HG02840 (cell line): ENCODE measurements at regions not wholly inside any gene's neighbourhood (a gene's known extent, or its start where the extent isn't known, plus 50 kb on each side); places are given as distances from the start of the nearest gene placed in this dataset.

Experiments used
- ATAC-seq: cut with Tn5 transposase; IDR thresholded peaks from one replicate; pipeline ENCODE4 v1.9.1; 2021; ENCODE audit warnings: mild to moderate bottlenecking, moderate library complexity, moderate number of reproducible peaks; ENCODE audit not compliant: unreplicated experiment, low FRiP score

DNA sequence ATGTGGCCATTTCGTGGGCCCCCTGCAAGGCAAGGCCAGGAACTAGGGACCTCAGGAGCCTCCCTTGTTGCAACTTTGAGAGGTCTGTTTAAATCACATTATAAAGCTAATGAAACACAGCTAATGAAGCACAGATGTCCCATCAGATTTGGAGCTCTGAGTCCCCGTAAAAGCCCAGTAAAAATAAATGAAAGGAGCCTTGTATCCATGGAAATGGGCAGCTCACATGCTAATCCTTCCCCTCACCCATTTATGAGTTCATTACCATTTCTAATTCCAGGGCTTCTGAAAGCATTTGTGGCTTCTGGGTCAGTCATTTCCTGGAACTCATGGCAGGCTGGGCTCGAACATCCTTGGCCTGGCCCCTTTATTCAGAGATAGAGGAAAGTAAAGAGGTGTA lies 274.8 kb downstream of the SS18 start:
- no peak for ATAC-seq

DNA sequence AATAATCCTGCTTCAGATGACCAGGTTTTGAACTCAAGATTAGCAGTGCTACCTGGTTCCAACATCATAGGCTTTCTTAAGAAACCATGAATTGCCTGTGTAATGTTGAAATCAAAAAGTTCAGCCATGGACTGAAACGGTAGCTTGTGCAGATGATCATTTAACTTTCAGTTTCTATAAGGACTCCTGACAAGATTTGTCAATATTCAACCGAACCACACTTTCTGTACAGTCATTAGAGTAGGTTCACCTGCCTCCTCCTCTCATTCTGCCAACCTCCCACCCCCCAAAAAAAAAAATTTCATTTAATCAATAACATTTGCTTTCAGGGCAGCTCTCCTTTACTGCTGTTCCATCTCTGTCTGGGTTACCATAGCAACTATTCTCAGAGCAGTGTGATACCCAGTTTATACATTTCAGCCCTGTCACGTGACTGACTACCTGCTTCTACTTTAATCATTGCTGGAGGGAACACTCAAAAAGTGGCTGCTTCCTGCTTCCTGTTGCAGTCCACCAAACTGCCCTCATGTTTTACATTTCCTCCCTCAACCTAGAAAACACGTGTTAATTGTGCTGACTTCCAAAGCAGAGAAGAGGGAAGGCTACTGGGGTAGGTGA lies 275.5 kb downstream of the SS18 start:
- peak; percentile 96 for ATAC-seq

DNA sequence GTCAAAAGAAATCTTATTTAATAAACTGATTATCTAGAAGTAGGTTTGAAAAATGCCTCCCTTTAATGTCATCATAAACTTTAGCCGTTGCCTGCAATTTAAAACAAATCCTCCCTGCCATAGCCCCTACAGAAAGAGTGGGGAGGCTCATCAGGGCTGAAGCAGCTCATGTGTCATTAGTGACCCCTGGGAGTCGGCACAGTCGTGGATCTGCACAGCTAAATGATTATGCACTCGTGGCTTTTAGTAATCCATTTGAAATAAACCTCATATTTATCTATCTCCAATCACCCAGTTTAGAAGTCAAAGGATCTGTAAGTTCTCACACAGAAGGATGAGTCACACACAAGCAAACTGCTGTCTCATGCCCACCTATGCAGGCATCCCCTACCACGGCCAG lies 277.3 kb downstream of the SS18 start:
- ATAC-seq, result no peak

DNA sequence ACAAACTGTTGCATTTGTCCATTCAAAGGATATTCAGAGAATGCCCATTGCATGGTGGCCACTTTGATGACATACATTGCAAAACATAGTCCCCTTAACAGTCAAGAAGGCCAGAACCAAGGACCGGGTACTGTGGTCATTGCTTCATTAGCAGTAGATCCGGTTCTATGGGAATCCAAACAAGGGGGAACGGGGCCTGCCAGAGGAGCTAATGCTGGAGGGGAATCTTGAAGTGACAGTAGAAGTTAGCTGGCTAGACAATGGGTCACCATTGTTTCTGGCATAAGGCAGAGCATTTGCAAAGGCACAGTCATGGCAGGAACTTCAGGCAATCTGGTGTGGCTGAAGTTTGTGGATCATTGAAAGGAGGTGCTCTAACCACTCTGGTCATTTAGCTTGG lies 279.7 kb downstream of the SS18 start:
- no peak for ATAC-seq

DNA sequence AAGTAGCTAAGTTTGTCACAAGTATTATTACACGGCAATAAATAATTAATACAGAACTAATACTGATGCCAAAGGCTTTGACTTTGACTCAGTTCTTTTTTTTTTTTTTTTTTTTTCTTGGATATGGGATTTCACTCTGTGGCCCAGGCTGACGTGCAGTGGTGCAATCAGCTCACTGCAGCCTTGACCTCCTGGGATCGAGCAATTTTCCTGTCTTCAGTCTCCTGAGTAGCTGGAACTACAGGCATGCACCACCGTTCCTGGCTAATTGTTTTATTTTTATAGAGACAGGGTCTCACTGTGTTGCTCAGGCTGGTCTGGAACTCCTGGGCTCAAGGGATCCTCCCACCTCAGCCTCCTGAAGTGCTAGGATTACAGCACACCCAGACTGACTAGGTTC lies 284.5 kb downstream of the SS18 start:
- no peak for ATAC-seq

DNA sequence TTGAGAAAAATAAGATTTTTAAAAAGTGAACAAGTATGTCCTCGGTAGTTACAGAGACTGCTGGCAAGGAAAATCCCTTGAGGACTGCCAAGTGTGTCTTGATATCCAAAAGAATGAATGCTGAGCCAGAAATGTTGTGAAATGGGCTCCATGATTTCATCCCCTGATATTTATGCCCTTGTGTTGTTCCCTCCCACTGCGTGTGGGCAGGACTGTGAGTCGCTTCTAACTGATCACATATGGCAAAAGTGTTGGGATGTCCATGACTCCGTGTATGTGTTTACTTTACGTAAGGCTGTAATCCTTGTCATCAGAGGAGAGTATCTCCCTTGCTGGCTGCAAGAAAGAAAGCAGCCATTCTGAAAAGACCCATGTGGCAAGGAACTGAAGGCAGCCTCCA lies 285.1 kb downstream of the SS18 start:
- ATAC-seq, result no peak

DNA sequence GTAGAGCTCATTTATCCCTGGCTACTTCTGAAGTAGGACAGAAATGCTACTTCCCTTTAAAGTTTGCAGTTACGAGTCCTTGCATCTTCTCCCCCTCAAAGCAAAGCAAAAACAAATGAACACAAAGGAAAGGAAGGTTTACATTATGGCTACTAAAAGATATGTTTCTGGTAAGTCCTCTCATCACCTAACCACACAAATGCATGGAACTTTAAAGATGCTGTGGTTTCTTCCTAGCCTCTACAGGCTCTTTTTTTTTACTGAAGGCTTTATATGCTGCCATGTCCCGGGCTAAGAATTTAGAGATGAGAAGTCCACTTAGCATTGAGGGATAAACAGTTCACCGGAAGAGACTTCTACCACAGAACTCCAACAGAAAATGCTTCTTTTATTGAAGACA lies 291.2 kb downstream of the SS18 start:
- ATAC-seq, result no peak

DNA sequence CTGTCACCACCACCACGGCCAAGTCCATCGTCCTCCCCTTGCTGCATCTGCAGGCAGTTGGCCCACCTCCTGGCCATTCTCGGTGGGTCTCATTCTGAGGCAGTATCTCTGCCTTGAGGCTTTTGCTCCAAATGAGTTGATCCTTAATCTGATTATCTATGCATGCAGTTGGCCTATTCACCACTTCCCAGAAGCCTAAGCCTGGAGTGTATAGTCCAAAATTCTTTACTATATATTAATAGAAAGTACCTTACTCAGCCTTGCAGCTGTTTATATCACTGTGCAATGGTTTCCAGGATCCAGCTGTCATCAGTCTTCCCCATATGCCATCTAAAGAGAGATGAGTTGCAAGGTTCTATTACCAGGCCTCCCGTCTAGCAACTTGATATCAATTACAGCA lies 292.4 kb downstream of the SS18 start:
- no peak for ATAC-seq

DNA sequence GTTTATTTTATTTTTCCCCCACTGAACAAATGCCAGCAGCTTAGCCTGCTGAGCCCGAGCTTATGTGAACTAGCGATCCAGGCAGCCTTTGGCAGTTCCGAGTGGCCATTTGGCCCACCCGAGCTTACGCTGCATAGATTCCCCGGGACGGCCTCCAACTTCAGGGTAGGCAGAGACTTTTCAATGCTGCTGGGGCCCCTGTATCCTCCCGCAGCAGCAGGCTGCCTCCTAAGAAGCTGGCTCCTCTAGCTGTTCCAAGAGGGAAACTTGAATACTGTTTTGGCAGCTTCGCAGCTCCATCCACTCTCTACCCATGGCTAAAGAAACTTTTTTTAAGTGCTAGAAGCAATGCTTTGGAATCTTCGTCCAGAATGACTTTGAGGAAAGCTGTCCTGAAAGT lies 295.2 kb downstream of the SS18 start:
- no peak for ATAC-seq

DNA sequence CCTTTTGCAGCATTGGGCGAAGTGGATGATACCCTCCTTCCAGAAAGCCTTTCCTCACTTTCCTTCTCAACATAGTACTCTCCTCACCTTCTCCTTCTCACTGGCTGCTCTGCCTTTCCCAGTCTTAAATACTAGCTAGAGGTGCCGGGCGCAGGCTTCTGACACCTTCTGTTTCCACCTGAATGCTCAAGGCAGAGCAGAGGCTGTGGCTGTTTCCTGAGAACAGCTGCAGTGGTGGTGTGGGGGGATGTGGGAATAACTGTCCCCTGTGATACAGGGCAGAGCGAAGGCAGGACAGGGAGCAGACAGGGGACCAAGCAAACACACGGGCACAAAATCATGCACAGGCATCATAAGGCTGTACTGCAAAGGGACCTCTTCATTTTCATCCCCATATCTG lies 303.1 kb downstream of the SS18 start:
- no peak for ATAC-seq

DNA sequence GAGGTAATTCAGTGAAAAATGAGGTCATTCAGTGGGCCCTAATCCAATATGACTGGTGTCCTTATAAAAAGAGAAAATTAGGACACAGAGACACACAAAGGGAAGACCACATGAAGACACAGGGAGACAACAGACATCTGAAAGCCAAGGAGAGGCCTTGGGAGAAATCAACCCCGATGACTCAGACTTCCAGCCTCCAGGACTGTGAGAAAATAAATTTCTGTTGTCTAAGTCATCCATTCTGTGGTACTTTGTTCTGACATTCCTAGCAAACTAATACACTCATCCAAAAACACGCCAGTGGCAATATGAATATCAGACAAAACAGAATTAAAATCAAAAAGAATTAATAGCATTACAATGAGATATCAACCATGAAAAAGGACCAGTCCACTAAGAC lies 303.7 kb downstream of the SS18 start:
- ATAC-seq, result no peak

DNA sequence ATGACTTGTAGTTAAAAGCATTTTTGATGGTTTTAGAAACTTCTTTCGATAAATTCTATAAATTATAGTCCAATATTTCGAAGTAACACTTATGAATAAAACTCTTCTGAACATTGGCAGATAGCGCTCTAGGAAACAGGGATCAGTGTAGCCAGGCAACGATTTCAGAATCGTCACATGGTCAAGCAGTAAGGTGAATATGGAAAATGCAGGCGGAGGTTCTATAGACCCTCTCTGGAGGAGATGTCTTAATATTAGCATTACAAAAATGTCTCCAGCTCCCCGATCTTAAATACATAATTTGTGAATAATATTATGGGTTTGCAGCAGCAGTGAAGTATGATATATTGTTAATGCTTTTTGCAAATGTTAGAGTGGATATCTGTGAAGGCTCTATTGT lies 310.3 kb downstream of the SS18 start:
- ATAC-seq, result no peak

DNA sequence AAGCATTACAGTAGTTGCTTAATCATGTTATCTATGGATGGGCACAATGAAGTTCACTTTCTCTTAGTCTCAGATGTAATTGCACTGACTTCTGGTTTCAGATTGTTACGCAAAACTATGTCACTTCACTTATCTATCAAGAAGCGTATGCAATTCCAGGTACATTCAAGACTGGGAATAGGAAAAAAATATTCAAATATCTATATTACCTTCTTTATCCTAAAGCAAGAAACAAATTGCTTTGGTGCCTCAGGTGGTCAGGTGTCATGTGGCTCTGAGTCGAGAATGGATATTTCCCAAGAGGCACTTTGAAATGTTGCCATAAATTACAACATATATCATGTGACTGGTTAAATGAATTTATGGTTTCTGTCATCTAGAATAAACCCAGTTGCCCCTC lies 318.6 kb downstream of the SS18 start:
- ATAC-seq, result no peak

DNA sequence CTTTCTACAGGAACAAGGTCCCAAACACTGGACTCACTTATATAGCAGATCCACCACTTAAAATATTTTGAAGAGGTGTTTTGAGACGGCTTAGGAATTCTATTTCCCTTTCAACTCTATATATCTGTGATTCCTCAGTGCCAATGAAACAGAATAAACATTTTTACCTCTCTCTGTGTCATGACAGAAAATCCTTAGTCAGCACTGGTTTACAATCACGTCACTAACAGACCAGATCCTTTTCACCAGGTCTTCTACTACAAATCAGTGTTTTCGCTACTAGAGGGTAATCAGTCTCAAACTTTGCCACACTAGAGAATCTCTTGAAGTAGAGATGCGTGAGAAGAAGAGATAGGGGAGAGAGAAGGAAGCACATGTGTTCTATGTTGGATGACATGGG lies 325.6 kb downstream of the SS18 start:
- no peak for ATAC-seq

DNA sequence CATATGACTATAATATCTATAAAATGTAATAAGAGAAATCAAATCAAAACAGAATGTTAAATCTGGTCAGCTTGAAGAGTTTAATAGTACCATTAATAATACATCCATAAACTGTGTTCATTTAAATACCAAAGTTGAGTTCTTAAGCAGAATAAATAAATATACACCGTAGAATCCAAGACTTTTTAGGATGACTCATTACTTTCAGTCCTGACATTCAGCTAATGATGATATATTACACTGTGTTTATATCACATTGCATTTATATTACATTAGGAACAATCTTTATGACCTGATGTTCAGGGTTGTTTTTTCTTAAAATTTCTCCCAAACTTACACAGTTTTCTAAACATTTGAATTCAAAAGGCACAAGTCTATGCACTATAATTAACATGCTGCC lies 331.3 kb downstream of the SS18 start:
- ATAC-seq, result no peak

DNA sequence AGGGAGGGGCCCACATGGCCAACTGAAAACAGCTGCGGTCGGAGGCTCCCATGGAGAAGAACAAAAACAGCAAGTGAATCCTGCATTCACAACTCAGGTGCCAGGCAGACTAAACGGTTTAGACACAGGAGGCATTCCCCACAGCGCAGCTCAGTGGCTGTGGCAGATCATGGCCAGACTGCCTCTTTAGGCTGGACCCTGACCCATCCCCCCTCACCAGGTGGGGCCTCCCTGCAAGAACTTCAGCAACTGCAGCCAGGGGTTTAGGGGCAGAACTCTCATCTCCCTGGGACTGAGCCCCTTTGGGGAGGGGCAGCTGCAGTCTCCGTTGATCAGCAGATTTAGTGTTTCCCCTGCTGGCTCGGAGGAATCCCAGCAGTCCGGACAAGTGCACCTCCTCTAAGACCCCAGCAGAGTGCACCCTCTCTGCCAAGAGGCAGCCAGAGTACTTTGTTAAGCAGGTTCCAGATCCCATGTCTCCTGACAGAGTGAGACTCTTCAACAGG lies 346.7 kb downstream of the SS18 start:
- ATAC-seq, result no peak

DNA sequence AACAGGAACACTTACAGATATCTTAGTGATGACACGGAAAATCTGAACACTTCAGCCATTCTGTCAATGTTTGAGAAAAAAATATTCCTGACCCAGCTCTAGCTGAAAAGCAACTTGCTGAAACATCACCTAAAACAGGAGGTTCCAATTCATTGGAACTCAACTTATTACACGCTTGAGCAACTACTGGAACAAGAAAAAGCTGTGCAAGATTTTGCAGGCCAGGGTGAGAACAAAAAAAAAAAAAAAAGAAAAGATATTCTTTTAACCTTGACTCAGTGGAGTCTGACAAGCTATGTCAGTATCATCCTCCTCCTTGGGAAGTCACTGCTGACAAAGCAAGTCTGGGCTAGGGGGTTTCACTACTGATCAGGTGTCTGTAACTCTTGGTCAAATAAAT lies 351.0 kb downstream of the SS18 start:
- ATAC-seq, result no peak

DNA sequence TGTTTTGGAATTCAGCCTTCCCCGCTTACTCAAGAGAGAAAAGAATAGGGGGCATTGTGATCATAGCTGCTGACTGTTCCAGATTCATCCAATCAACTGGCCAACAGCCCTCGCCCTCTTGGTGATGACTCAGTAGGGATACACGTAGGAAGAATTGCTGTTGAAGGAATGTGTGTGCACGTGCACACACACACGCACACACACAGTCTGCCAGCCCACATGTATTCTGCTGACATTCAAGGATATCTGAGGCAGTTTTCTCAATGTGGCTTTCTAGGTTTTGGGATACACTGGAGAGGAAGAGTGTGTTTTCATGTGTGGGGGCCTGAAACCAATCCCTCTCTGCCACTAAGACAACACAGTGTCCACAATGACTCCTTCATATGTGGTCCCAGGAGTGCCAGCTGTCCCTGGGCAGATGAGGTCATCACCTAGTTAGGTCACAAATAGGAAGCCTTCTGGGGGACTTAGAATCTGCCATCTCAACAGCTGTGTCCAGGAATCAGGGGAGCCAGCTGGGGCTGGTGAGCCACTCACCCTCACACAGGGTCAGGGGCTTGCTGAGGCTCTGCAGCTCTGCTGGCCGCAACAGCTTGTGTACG lies 352.6 kb downstream of the SS18 start:
- ATAC-seq, result no peak

DNA sequence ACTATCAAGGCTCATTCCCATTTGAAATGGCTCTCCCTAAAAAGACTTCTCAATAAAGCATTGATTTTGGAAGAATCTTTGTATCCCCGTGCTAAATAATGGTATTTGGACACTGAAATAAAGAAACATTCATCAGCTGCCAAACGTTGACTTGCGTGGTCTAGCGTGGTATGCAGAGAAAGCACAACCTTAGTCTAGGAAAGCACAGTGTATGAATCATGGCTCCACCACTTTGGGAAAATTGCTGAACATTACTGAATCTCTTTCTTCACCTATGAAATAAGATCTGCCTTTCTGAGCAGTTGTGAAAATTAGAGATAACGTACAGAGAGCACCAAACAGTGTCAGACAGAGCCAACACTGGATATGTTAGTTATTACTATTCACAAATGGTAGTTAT lies 353.9 kb downstream of the SS18 start:
- ATAC-seq, result no peak

DNA sequence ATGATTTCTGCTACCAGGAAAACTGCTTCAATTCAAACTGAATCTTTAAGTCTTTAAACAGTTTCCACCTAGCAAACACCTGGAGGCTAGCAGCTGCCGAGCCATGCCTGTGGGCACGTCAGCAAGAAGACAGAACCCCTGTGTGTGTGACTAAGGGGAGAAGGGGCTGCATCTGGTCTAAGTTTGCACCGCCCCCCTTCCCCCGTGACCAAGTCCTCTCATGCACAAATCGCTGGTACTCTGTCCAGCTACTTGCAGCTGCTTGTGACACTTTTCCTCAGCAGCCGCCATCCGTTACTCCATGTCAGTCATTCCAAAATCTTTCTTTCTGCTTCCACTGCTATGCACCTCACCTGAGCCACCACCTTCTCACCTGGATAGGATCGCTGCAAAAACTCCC lies 355.0 kb downstream of the SS18 start:
- ATAC-seq, result no peak

DNA sequence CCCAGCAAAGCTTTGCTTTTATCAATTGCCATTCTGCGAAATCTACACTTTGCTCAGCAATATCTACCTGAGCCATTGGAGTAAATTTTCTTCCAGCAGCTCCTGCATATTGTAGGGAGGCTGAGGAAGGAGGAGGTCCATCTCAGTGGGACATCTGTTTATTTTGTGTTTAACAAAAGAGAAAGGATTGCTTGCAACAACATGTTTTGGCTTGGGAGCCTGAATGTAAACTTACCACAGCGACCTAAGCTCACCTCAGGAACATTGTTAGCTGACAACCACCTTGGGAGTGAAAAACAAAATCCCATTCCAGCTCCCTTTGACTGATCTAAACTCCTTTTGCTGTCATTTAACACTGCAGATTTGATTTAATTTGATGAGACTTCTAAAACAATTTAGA lies 356.1 kb downstream of the SS18 start:
- ATAC-seq, result no peak

DNA sequence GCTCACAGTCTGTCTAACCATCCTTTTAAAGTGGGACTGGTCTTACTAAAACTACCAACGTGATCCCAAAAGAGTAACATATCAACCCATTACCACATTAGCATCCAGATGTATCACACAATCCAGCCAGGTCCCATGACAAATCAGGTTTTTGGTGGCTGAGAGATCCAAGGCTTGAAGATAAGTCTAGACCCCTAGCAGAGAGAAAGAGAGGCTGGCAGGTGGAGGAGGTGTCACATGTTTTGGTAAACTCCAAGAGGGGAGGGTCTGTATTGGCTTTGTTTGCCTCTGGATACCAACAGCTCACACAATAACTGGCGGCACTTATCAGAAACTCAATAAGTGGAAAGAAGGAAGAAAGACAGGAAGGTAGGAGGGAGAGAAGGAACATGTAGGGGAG lies 357.6 kb downstream of the SS18 start:
- ATAC-seq, result no peak

DNA sequence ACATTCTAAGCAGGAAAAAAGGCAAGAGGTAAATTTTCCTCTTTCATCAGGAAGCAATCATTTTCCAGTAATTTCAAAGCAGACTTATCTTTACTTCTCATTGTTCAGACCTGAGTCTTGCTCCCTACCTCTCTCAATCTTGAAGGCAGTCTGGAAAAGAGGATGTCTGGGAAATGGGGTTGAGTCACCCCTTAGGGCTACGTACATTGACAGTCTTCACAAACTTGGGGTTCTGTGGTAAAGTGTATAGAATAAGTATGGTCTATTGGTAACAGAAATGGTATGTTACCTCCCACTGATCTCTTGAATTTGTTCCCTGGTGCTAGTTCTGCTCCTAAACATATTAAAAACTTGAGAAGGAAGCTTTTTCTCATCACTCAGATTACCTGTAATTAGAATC lies 361.3 kb downstream of the SS18 start:
- ATAC-seq, result no peak
